HEK293T (cell line): ENCODE measurements at regions not wholly inside any gene's neighbourhood (a gene's known extent, or its start where the extent isn't known, plus 50 kb on each side); places are given as distances from the start of the nearest gene placed in this dataset.

Experiments used
- CTCF ChIA-PET: fragments of 350-600 bp; formaldehyde crosslinking; extraction: SDS; loops from one replicate; lab custom pipeline; 2021; ENCODE audit warnings: antibody characterized with exemption, inconsistent platforms; lab: Yijun Ruan, JAX
- POLR2A ChIA-PET: fragments of 350-600 bp; formaldehyde crosslinking; extraction: SDS; loops from one replicate; lab custom pipeline; 2020; ENCODE audit warnings: antibody characterized with exemption, inconsistent platforms; lab: Yijun Ruan, JAX
- DNase-seq: peaks from one replicate; pipeline ENCODE4 v3.0.0; 2012; ENCODE audit warnings: mixed read lengths; ENCODE audit errors: extremely low spot score
- ARNT ChIP-seq: fragments of 450-650 bp; IDR thresholded peaks from 2 replicates; pipeline ENCODE4 v1.6.1; 2017; ENCODE audit warnings: mild to moderate bottlenecking
- BHLHE40 ChIP-seq: fragments of 450-650 bp; IDR thresholded peaks from 2 replicates; pipeline ENCODE4 v1.6.1; 2016; ENCODE audit warnings: mild to moderate bottlenecking, moderate library complexity, borderline replicate concordance
- CTBP1 ChIP-seq: fragments of 450-650 bp; IDR thresholded peaks from 2 replicates; pipeline ENCODE4 v1.6.1; 2016; ENCODE audit warnings: borderline replicate concordance
- ELF4 ChIP-seq: fragments of 450-650 bp; IDR thresholded peaks from 2 replicates; pipeline ENCODE4 v1.6.1; 2017; ENCODE audit warnings: antibody characterized with exemption
- FOXA1 ChIP-seq: fragments of 450-650 bp; IDR thresholded peaks from 2 replicates; pipeline ENCODE4 v1.6.1; 2016; ENCODE audit warnings: mild to moderate bottlenecking
- FOXK2 ChIP-seq: fragments of 450-650 bp; IDR thresholded peaks from 2 replicates; pipeline ENCODE4 v1.6.1; 2016; ENCODE audit warnings: mild to moderate bottlenecking
- FOXM1 ChIP-seq: fragments of 450-650 bp; IDR thresholded peaks from 2 replicates; pipeline ENCODE4 v1.6.1; 2017; ENCODE audit warnings: mild to moderate bottlenecking, borderline replicate concordance
- HDGF ChIP-seq: fragments of 450-650 bp; IDR thresholded peaks from 2 replicates; pipeline ENCODE4 v1.6.1; 2017; ENCODE audit warnings: antibody characterized with exemption, borderline replicate concordance
- L3MBTL2 ChIP-seq: fragments of 450-650 bp; conservative IDR thresholded peaks from 2 replicates; pipeline ENCODE4 v1.6.1; 2016; ENCODE audit warnings: mild to moderate bottlenecking
- LEF1 ChIP-seq: fragments of 450-650 bp; IDR thresholded peaks from 2 replicates; pipeline ENCODE4 v1.6.1; 2017; ENCODE audit warnings: mild to moderate bottlenecking, borderline replicate concordance
- NFRKB ChIP-seq: fragments of 450-650 bp; IDR thresholded peaks from 2 replicates; pipeline ENCODE4 v1.6.1; 2016; ENCODE audit warnings: mild to moderate bottlenecking, moderate library complexity
- SP1 ChIP-seq: fragments of 450-650 bp; IDR thresholded peaks from 2 replicates; pipeline ENCODE4 v1.6.1; 2017
- SUZ12 ChIP-seq: fragments of 450-650 bp; IDR thresholded peaks from 2 replicates; pipeline ENCODE4 v1.6.1; 2016; ENCODE audit warnings: mild to moderate bottlenecking
- TARDBP ChIP-seq: fragments of 450-650 bp; IDR thresholded peaks from 2 replicates; pipeline ENCODE4 v1.6.1; 2016
- ZNF384 ChIP-seq: fragments of 450-650 bp; IDR thresholded peaks from 2 replicates; pipeline ENCODE4 v1.6.1; 2016
- TF ChIP-seq, protein P1 (sequence below): fragments of 450-650 bp; IDR thresholded peaks from 2 replicates; pipeline ENCODE4 v1.6.1; 2016

- POLR2A ChIA-PET: no interaction called here
- TF ChIP-seq SP1 (no peak), FOXA1 (no peak), SUZ12 (no peak), CTBP1 (no peak), ELF4 (no peak), NFRKB (no peak), ZNF384 (no peak), LEF1 (no peak), FOXM1 (no peak), ARNT (no peak), BHLHE40 (no peak), HDGF (no peak), FOXK2 (no peak)
- DNase-seq: no peak
- CTCF ChIA-PET: no interaction called here
These were observed 229.1 kb upstream of the TSHZ3 start for GRCh38 chr19:31578326-31578725.

DNA sequence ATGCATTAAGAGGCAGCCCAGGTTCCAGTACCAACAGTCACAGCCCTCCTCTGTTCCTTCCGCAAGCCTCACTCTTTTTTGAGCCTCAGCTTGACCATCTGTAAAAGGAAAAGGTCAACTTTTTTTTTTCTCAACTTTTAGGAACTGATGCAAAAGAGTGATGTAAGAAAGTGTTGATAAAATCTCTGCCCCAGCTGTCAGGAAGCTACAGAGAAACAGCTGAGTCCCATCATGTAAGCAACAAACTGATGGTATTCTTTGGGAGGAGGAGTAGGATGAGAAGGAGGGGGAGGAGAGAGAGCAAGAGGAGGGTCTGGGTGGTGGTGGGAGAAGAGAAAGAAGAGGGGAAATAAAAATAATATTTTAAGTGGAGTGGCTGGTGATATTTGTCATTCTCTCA lies 233.9 kb upstream of the TSHZ3 start:
- DNase-seq: no peak
- ChIA-PET POLR2A (no interaction called here), CTCF (no interaction called here)

DNA sequence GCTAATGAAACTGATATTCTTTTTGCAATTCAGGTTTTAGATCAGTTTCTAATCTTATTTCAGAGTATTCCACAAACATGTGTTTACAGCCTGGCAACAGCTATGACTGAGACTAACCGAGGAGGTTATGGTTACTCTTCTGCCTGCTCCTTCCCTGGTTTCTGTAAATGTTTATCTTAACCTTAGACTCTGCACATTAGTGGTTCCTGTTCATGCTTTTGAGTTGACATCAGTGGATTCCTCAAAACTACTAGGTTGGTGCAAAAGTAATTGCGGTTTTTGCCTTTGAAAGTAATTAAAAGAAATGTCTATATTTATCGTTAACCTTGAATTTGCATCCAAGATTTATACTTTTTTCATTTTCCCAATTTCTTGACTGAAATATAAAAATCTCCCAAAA lies 237.0 kb upstream of the TSHZ3 start:
- ChIA-PET POLR2A (no interaction called here), CTCF (no interaction called here)
- TF ChIP-seq ELF4 (peak; percentile 63), ARNT (no peak), CTBP1 (no peak), FOXK2 (no peak)
- no peak for DNase-seq

More for the DNA sequence above, 233.9 kb upstream of the TSHZ3 start:
- TF ChIP-seq TARDBP (no peak), SUZ12 (no peak), HDGF (no peak), FOXM1 (no peak), L3MBTL2 (no peak), ELF4 (no peak), LEF1 (no peak), BHLHE40 (no peak), FOXK2 (no peak), ARNT (no peak), FOXA1 (no peak), ZNF384 (no peak), SP1 (no peak), CTBP1 (no peak), NFRKB (no peak)
- TF ChIP-seq, protein P1, sequence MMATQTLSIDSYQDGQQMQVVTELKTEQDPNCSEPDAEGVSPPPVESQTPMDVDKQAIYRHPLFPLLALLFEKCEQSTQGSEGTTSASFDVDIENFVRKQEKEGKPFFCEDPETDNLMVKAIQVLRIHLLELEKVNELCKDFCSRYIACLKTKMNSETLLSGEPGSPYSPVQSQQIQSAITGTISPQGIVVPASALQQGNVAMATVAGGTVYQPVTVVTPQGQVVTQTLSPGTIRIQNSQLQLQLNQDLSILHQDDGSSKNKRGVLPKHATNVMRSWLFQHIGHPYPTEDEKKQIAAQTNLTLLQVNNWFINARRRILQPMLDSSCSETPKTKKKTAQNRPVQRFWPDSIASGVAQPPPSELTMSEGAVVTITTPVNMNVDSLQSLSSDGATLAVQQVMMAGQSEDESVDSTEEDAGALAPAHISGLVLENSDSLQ: no peak

DNA sequence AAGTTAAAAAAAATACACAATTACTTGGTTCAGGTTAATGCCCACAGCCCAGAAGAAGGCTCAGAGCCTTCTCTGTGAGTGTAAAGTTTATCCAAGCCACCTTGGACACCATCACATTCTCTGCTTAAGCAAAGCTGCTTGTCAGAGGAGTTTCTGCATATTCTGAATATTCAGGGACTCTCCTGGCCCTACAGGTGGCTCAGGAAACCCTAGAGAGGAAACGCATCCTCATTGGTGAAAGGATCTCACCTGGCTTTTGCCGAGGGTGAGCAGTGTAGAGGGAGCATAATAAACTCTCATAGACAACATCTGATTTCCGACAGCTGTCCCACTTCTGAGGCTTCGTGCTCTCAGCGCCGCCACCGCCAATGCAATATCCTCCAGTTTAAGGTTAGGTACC lies 239.9 kb upstream of the TSHZ3 start:
- TF ChIP-seq CTBP1 (no peak), ZNF384 (no peak), FOXM1 (no peak), ELF4 (no peak), FOXK2 (no peak), SP1 (no peak), NFRKB (no peak)
- ChIA-PET CTCF (no interaction called here), POLR2A (no interaction called here)
- no peak for DNase-seq

- DNase-seq: no peak
- TF ChIP-seq FOXK2 (no peak), ELF4 (no peak), BHLHE40 (no peak), TARDBP (no peak), LEF1 (no peak), SUZ12 (no peak), ZNF384 (no peak), NFRKB (no peak), FOXA1 (no peak), ARNT (no peak), CTBP1 (no peak), SP1 (no peak), HDGF (no peak)
- TF ChIP-seq, protein P1: no peak
- ChIA-PET POLR2A (no interaction called here), CTCF (no interaction called here)
These were observed 242.0 kb upstream of the TSHZ3 start for GRCh38 chr19:31591258-31591657.

DNA sequence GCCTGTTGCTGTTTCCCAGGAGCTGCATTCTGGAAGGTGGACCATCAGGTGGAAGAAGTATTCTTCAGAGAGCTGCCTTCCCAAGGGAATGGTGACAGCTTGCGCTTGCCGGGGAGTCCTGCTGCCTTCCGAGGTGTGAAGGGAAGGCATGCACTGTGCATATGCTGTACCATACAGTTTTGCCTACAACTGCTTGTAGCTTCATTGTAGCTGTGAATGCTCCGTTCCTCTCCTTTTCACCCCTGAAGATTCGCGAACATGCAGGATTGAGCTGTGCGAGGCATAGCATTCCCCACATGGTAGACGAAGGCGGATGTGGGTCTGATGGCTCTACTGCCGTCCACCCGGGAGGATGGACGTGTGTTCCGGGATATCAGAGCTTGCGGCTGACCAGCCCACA lies 243.2 kb upstream of the TSHZ3 start:
- CTCF ChIA-PET: interaction anchor here (0.5 kb wide), 1 partner anchor 670 kb away, joined by 7 read pairs; no protein-coding TSS in a partner anchor
- TF ChIP-seq ARNT: no peak
- TF ChIP-seq TARDBP: no peak
- no peak for TF ChIP-seq FOXA1
- TF ChIP-seq SP1: no peak
- no peak for TF ChIP-seq LEF1
- TF ChIP-seq SUZ12: no peak
- no peak for TF ChIP-seq BHLHE40
- DNase-seq: no peak
- POLR2A ChIA-PET: no interaction called here

GRCh38 chr19:31594701-31595100 lies 245.5 kb upstream of the TSHZ3 start:
- ChIA-PET POLR2A (no interaction called here), CTCF (no interaction called here)
- no peak for TF ChIP-seq FOXM1
- TF ChIP-seq FOXK2: no peak
- no peak for TF ChIP-seq SP1
- TF ChIP-seq, protein P1: no peak
- no peak for TF ChIP-seq BHLHE40
- no peak for TF ChIP-seq ZNF384
- no peak for TF ChIP-seq LEF1
- no peak for DNase-seq
